H1 (cell line): ENCODE measurements at regions not wholly inside any gene's neighbourhood (a gene's known extent, or its start where the extent isn't known, plus 50 kb on each side); places are given as distances from the start of the nearest gene placed in this dataset.

Source experiments
- CTCF ChIA-PET: fragments of 300-600 bp; sonication (Branson Sonifier 250); formaldehyde crosslinking; loops from one replicate; lab custom pipeline; 2021; ENCODE audit not compliant: partially characterized antibody; lab: Charles Lee
- POLR2A ChIA-PET: fragments of 300-600 bp; sonication (Branson Sonifier 250); formaldehyde crosslinking; loops from one replicate; lab custom pipeline; 2021; ENCODE audit warnings: inconsistent platforms; ENCODE audit not compliant: partially characterized antibody; lab: Charles Lee
- DNase-seq, 2 experiments: peaks; one replicate each; pipeline versions ENCODE4 v3.0.0 to v3.0.0-alpha.2; 2010 to 2022; ENCODE audit warnings: low spot score in 2 of 2, low read depth in 1 of 2, mixed read lengths in 1 of 2
- FAIRE-seq: peaks from 2 replicates; lab custom pipeline; 2011; peaks lifted over from hg19 to GRCh38; lab: Jason Lieb, UNC
- H2AFZ ChIP-seq: 2 replicates; pipeline ENCODE4 v1.8.1; 2012; ENCODE audit warnings: low read length, inconsistent platforms
- H2AK5ac ChIP-seq: 2 replicates; pipeline ENCODE4 v1.6.1; 2013; ENCODE audit warnings: low read depth, low read length
- H2BK120ac ChIP-seq: replicated peaks from 2 replicates; pipeline ENCODE3; 2013; ENCODE audit warnings: low read depth, low read length, inconsistent platforms
- H2BK12ac ChIP-seq: 2 replicates; pipeline ENCODE4 v1.6.1; 2013; ENCODE audit warnings: low read depth, low read length
- H2BK15ac ChIP-seq: 2 replicates; pipeline ENCODE4 v1.6.1; 2013; ENCODE audit warnings: low read length
- H2BK20ac ChIP-seq: 2 replicates; pipeline ENCODE4 v1.6.1; 2013; ENCODE audit warnings: low read length
- H2BK5ac ChIP-seq: 2 replicates; pipeline ENCODE4 v1.6.1; 2013; ENCODE audit warnings: low read depth, low read length
- H3K14ac ChIP-seq: 2 replicates; pipeline ENCODE4 v1.6.1; 2013; ENCODE audit warnings: inconsistent platforms; ENCODE audit not compliant: insufficient read length
- H3K18ac ChIP-seq: 2 replicates; pipeline ENCODE4 v1.6.1; 2013; ENCODE audit warnings: low read length; ENCODE audit errors: extremely low read depth
- H3K23ac ChIP-seq: 2 replicates; pipeline ENCODE4 v1.6.1; 2013; ENCODE audit warnings: inconsistent platforms; ENCODE audit not compliant: insufficient read length
- H3K23me2 ChIP-seq: 2 replicates; pipeline ENCODE4 v1.6.1; 2013; ENCODE audit warnings: low read depth, low read length
- H3K27ac ChIP-seq: 2 replicates; pipeline ENCODE4 v1.6.1; 2011; ENCODE audit warnings: low read depth, low read length, inconsistent platforms
- H3K27me3 ChIP-seq, 4 experiments: replicated peaks in 1 of 4; 1 replicate in 1 of 4; 2 replicates in 3 of 4; pipeline versions ENCODE4 v1.6.1 to v1.8.1; 2011 to 2013; ENCODE audit warnings: low read length in 3 of 4, mild to moderate bottlenecking in 3 of 4, inconsistent platforms in 2 of 4, mixed read lengths in 2 of 4, moderate library complexity in 1 of 4; ENCODE audit not compliant: control insufficient read depth in 3 of 4, insufficient read depth in 3 of 4; ENCODE audit errors: extremely low read depth in 1 of 4
- H3K36me3 ChIP-seq, 4 experiments: 2 replicates each; pipeline versions ENCODE4 v1.6.1 to v1.8.1; 2011 to 2013; ENCODE audit warnings: mild to moderate bottlenecking in 4 of 4, low read length in 3 of 4, moderate library complexity in 2 of 4, control low read depth in 1 of 4, inconsistent platforms in 1 of 4; ENCODE audit not compliant: insufficient read depth in 4 of 4, control insufficient read depth in 2 of 4
- H3K4ac ChIP-seq: replicated peaks from 2 replicates; pipeline ENCODE3; 2013; ENCODE audit warnings: low read length, low read depth, mixed read lengths, inconsistent platforms; ENCODE audit not compliant: insufficient read length
- H3K4me1 ChIP-seq, 4 experiments: replicated peaks in 1 of 4; 1 replicate in 1 of 4; 2 replicates in 3 of 4; pipeline versions ENCODE4 v1.6.1 to v1.8.1; 2011 to 2013; ENCODE audit warnings: low read length in 3 of 4, inconsistent platforms in 2 of 4, mixed read lengths in 1 of 4; ENCODE audit not compliant: insufficient read depth in 4 of 4, control insufficient read depth in 3 of 4
- H3K4me2 ChIP-seq, 2 experiments: 2 replicates each; pipeline versions ENCODE4 v1.6.1 to v1.8.1; 2011 to 2013; ENCODE audit warnings: low read depth in 2 of 2, low read length in 2 of 2, control low read depth in 1 of 2, inconsistent platforms in 1 of 2, mild to moderate bottlenecking in 1 of 2; ENCODE audit not compliant: insufficient read depth in 1 of 2
- H3K4me3 ChIP-seq, 4 experiments: fragments of 200-600, 300-600 bp in 1 of 4; sonication (generic), shearing (Covaris generic), sonication (Bioruptor Twin) in 1 of 4; 2 replicates each; pipeline versions ENCODE4 v1.5.1 to v1.8.1; 2011 to 2016; ENCODE audit warnings: low read length in 4 of 4, low read depth in 3 of 4, control low read depth in 2 of 4, inconsistent platforms in 2 of 4, mild to moderate bottlenecking in 2 of 4, mixed read lengths in 1 of 4, moderate library complexity in 1 of 4; ENCODE audit not compliant: insufficient read depth in 2 of 4; ENCODE audit errors: extremely low read depth in 1 of 4
- H3K56ac ChIP-seq: replicated peaks from 2 replicates; pipeline ENCODE3; 2013; ENCODE audit warnings: low read depth, mild to moderate bottlenecking, mixed read lengths, low read length, inconsistent platforms; ENCODE audit not compliant: insufficient read length
- H3K79me1 ChIP-seq: 2 replicates; pipeline ENCODE4 v1.6.1; 2013; ENCODE audit warnings: low read depth, low read length, control low read depth
- H3K79me2 ChIP-seq, 2 experiments: 2 replicates each; pipeline versions ENCODE4 v1.6.1 to v1.8.1; 2012 to 2013; ENCODE audit warnings: low read length in 2 of 2, mild to moderate bottlenecking in 2 of 2, inconsistent platforms in 1 of 2; ENCODE audit not compliant: insufficient read depth in 2 of 2, control insufficient read depth in 1 of 2
- H3K9ac ChIP-seq, 4 experiments: replicated peaks in 1 of 4; 1 replicate in 1 of 4; 2 replicates in 3 of 4; pipeline versions ENCODE4 v1.6.1 to v1.8.1; 2011 to 2013; ENCODE audit warnings: low read depth in 3 of 4, low read length in 3 of 4, control low read depth in 2 of 4, mild to moderate bottlenecking in 2 of 4, moderate library complexity in 2 of 4, inconsistent platforms in 1 of 4; ENCODE audit errors: extremely low read depth in 1 of 4
- H3K9me3 ChIP-seq, 2 experiments: 2 replicates each; pipeline versions ENCODE4 v1.6.1 to v1.8.1; 2012 to 2013; ENCODE audit warnings: mild to moderate bottlenecking in 2 of 2, moderate library complexity in 2 of 2, control low read depth in 1 of 2, inconsistent platforms in 1 of 2, low read depth in 1 of 2, low read length in 1 of 2, mixed read lengths in 1 of 2; ENCODE audit not compliant: insufficient read depth in 2 of 2
- H4K20me1 ChIP-seq, 2 experiments: replicated peaks in 1 of 2; 2 replicates each; pipeline versions ENCODE3 to v1.8.1; 2011 to 2013; ENCODE audit warnings: inconsistent platforms in 2 of 2, low read length in 2 of 2, mild to moderate bottlenecking in 1 of 2; ENCODE audit not compliant: insufficient read depth in 2 of 2, control insufficient read depth in 1 of 2
- H4K5ac ChIP-seq: 2 replicates; pipeline ENCODE4 v1.6.1; 2013; ENCODE audit warnings: low read length, low read depth, mixed read lengths, inconsistent platforms; ENCODE audit not compliant: insufficient read length
- H4K8ac ChIP-seq: 2 replicates; pipeline ENCODE4 v1.8.0; 2013; ENCODE audit warnings: mild to moderate bottlenecking, moderate library complexity, low read length, inconsistent platforms; ENCODE audit not compliant: insufficient read depth; ENCODE audit errors: extremely low read depth
- H4K91ac ChIP-seq: replicated peaks from 2 replicates; pipeline ENCODE3; 2013; ENCODE audit warnings: low read length, mixed read lengths, inconsistent platforms; ENCODE audit not compliant: insufficient read length
- BRCA1 ChIP-seq: IDR thresholded peaks from 2 replicates; pipeline ENCODE4 v1.6.1; 2012; ENCODE audit warnings: low read depth, low read length, improper control_type of control experiment
- CHD2 ChIP-seq: IDR thresholded peaks from 2 replicates; pipeline ENCODE4 v1.6.1; 2012; ENCODE audit warnings: low read length, improper control_type of control experiment
- EP300 ChIP-seq, 2 experiments: IDR thresholded peaks; 1 replicate in 1 of 2; 2 replicates in 1 of 2; pipeline ENCODE4 v1.6.1; 2011 to 2012; ENCODE audit warnings: low read depth in 2 of 2, low read length in 2 of 2, mild to moderate bottlenecking in 2 of 2, borderline replicate concordance in 1 of 2, inconsistent platforms in 1 of 2, moderate library complexity in 1 of 2
- HDAC2 ChIP-seq, 2 experiments: fragments of 300-600 bp in 1 of 2; sonication (generic) in 1 of 2; IDR thresholded peaks; 2 replicates each; pipeline ENCODE4 v1.6.1; 2011 to 2012; ENCODE audit warnings: low read depth in 2 of 2, low read length in 2 of 2, mild to moderate bottlenecking in 2 of 2, moderate library complexity in 2 of 2, borderline replicate concordance in 1 of 2, inconsistent platforms in 1 of 2
- HDAC6 ChIP-seq: IDR thresholded peaks from one replicate; pipeline ENCODE4 v1.7.1; 2012; ENCODE audit warnings: low read depth, mild to moderate bottlenecking, inconsistent platforms, low read length, moderate library complexity
- JUND ChIP-seq: IDR thresholded peaks from 2 replicates; pipeline ENCODE4 v1.6.1; 2011; ENCODE audit warnings: mild to moderate bottlenecking, improper control_type of control experiment, low read length
- NANOG ChIP-seq: IDR thresholded peaks from 2 replicates; pipeline ENCODE4 v1.6.1; 2011; ENCODE audit warnings: low read length, low read depth, mild to moderate bottlenecking, inconsistent platforms; ENCODE audit not compliant: insufficient read depth, poor library complexity, severe bottlenecking
- RBBP5 ChIP-seq: IDR thresholded peaks from 2 replicates; pipeline ENCODE4 v1.7.1; 2012; ENCODE audit warnings: low read depth, mild to moderate bottlenecking, inconsistent platforms, low read length, moderate library complexity, borderline replicate concordance
- RXRA ChIP-seq: IDR thresholded peaks from 2 replicates; pipeline ENCODE4 v1.6.1; 2011; ENCODE audit warnings: low read depth, mild to moderate bottlenecking, low read length, moderate library complexity; ENCODE audit not compliant: insufficient read depth
- SP1 ChIP-seq: IDR thresholded peaks from 2 replicates; pipeline ENCODE4 v1.6.1; 2011; ENCODE audit warnings: low read depth, low read length
- SP4 ChIP-seq: IDR thresholded peaks from 2 replicates; pipeline ENCODE4 v1.6.1; 2012; ENCODE audit warnings: low read length, inconsistent platforms
- TAF7 ChIP-seq: optimal IDR thresholded peaks from 2 replicates; pipeline ENCODE3; 2011; ENCODE audit warnings: low read depth, mild to moderate bottlenecking, inconsistent platforms, low read length, moderate library complexity, borderline replicate concordance
- TBP ChIP-seq: IDR thresholded peaks from 2 replicates; pipeline ENCODE4 v1.6.1; 2011; ENCODE audit warnings: low read depth, low read length, improper control_type of control experiment
- YY1 ChIP-seq: IDR thresholded peaks from 2 replicates; pipeline ENCODE4 v1.6.1; 2011; ENCODE audit warnings: low read depth, mild to moderate bottlenecking, low read length
- ZNF274 ChIP-seq: IDR thresholded peaks from 2 replicates; pipeline ENCODE4 v1.7.0; 2012; ENCODE audit warnings: low read length, borderline replicate concordance; ENCODE audit errors: extremely low read depth
- WGBS, 2 experiments: shearing (Covaris generic) in 1 of 2; methylation state at CpG; one replicate each; pipeline versions ENCODE4 v1.1.6 to v1.1.7; 2013 to 2015; ENCODE audit warnings: low lambda C conversion rate in 2 of 2, mixed read lengths in 2 of 2, inconsistent platforms in 1 of 2, low coverage in 1 of 2, missing lambda C conversion rate in 1 of 2; ENCODE audit not compliant: insufficient replicate concordance in 2 of 2, insufficient coverage in 1 of 2, insufficient read length in 1 of 2; ENCODE audit errors: extremely low coverage in 1 of 2, missing lambda C conversion rate in 1 of 2; 5-methylcytosine and 5-hydroxymethylcytosine counted together

DNA sequence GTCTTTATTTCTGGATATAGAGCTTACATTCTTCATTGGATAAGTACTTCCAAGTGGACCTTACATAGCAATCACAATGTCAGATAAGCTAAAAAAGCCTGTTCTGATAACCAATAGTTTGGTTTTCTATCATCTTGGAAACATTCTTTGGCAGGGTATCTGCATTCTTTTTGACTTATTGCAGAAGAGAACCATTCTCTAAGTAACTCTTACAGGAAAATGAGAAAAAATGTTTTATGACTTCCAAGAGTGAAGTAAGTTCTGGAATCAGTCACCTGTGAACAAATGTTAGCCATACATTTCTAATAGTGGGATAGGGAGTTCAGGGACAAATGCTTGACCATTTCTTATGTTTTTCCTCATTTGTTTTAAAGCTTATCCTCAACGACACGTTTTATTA, 564.0 kb downstream of the CD109 start:
- Histone ChIP-seq H4K5ac (no peak overlapping the region), H3K4me1 (no peaks in the 10 kb centered on the region), H4K20me1 (no peaks in the 10 kb centered on the region), H3K27me3 (no peaks in the 10 kb centered on the region), H3K79me1 (no peaks in the 10 kb centered on the region), H2AFZ (no peak overlapping the region), H4K8ac (no peak overlapping the region), H3K27ac (no peak overlapping the region), H3K56ac (no peak overlapping the region), H2BK5ac (no peak overlapping the region), H3K9ac (no peak overlapping the region), H3K18ac (no peak overlapping the region), H3K23ac (no peak overlapping the region), H3K79me2 (no peaks in the 10 kb centered on the region), H3K4me3 (no peak overlapping the region), H2BK20ac (no peak overlapping the region), H2BK12ac (no peak overlapping the region), H3K36me3 (no peaks in the 10 kb centered on the region), H3K14ac (no peak overlapping the region), H3K9me3 (peaks cover 2 to 9% of the 10 kb centered on the region in 2 experiments; a peak in 1 of 4 replicates), H2BK15ac (no peak overlapping the region), H2AK5ac (no peak overlapping the region), H3K4ac (no peak overlapping the region), H3K4me2 (no peak overlapping the region), H4K91ac (no peak overlapping the region), H2BK120ac (no peak overlapping the region), H3K23me2 (no peaks in the 10 kb centered on the region)
- TF ChIP-seq BRCA1 (no peak), RBBP5 (no peak), NANOG (no peak), TAF7 (no peak), HDAC6 (no peak), SP4 (no peak), ZNF274 (no peak), EP300 (IDR thresholded peaks at IDR 0.05; ENCODE audit: borderline replicate concordance in 1 of 2, low read depth in 2 of 2, low read length in 2 of 2) (no peak), RXRA (no peak), JUND (no peak), CHD2 (no peak), TBP (no peak), YY1 (no peak), SP1 (no peak), HDAC2 (IDR thresholded peaks at IDR 0.05; ENCODE audit: borderline replicate concordance in 1 of 2, low read depth in 2 of 2, low read length in 2 of 2) (no peak)
- ChIA-PET POLR2A (no interaction called here), CTCF (interaction anchor here (1.0 to 2.0 kb wide), 2 partner anchors 169 to 950 kb away, joined by 3 to 4 read pairs; no protein-coding TSS in a partner anchor)
- WGBS, 2 experiments: 94% methylated on average over 2 of the region's 2 CpGs; no CpG with 5 or more reads in 1 of the 2 experiments
- DNase-seq (no peak), FAIRE-seq (no peak)
